Stimulated activated CD4-positive, alpha-beta T cell treated with anti-CD3 and anti-CD28 coated beads, Interleukin-12 subunit alpha, Interleukin-12 subunit beta, amount 100 ng/mL, for 48 hours (primary cell): ENCODE measurements at regions not wholly inside any gene's neighbourhood (a gene's known extent, or its start where the extent isn't known, plus 50 kb on each side); places are given as distances from the start of the nearest gene placed in this dataset.
"Not testable (repeated sequence)": the region's sequence is repeated elsewhere in the genome, so short reads cannot be mapped to it uniquely, and the experiment has no call there.

ENCODE experiments used
- DNase-seq, 3 donors: peaks; one replicate each; pipeline ENCODE4 v3.0.0-alpha.2; 2020; ENCODE audit warnings: low read depth in 2 of 3, low spot score in 1 of 3

GRCh38 chr1:143905214-143906179, 66.3 kb downstream of the FAM72C start:
- peak in 2 of 3 donors; percentile 11 to 12 for DNase-seq

- DNase-seq = not testable (repeated sequence)
Observed at GRCh38 chr1:143904622-143904979, 67.2 kb downstream of the FAM72C start.

- not testable (repeated sequence) for DNase-seq
Observed at GRCh38 chr1:143903899-143904621, 67.7 kb downstream of the FAM72C start.

GRCh38 chr1:143896377-143896776, 75.4 kb downstream of the FAM72C start:
- not testable (repeated sequence) for DNase-seq

GRCh38 chr1:143884932-143885574, 86.7 kb downstream of the FAM72C start:
- DNase-seq = peak; percentile 42 to 60 (median 59)

GRCh38 chr1:143884532-143884931, 87.3 kb downstream of the FAM72C start:
- peak; percentile 17 to 43 (median 24) for DNase-seq

GRCh38 chr1:143879757-143880536, 91.8 kb downstream of the FAM72C start:
- not testable (repeated sequence) for DNase-seq

- DNase-seq = not testable (repeated sequence)
Observed at GRCh38 chr1:143875947-143876346, 95.8 kb downstream of the FAM72C start.

- DNase-seq = not testable (repeated sequence)
Observed at GRCh38 chr1:143874625-143875024, 97.2 kb downstream of the FAM72C start.

- DNase-seq = not testable (repeated sequence)
Observed at GRCh38 chr1:143873650-143874049, 98.1 kb downstream of the FAM72C start.

GRCh38 chr1:143870388-143870787, 101.4 kb downstream of the FAM72C start:
- DNase-seq = not testable (repeated sequence)

- DNase-seq = not testable (repeated sequence)
Observed at GRCh38 chr1:143867590-143868220, 104.1 kb downstream of the FAM72C start.

- not testable (repeated sequence) for DNase-seq
Observed at GRCh38 chr1:143863901-143864520, 107.8 kb downstream of the FAM72C start.

GRCh38 chr1:143862722-143863121, 109.1 kb downstream of the FAM72C start:
- DNase-seq = not testable (repeated sequence)

GRCh38 chr1:143861306-143861705, 110.5 kb downstream of the FAM72C start:
- not testable (repeated sequence) for DNase-seq

GRCh38 chr1:143855867-143856266, 115.9 kb downstream of the FAM72C start:
- not testable (repeated sequence) for DNase-seq

GRCh38 chr1:143854069-143854468, 117.7 kb downstream of the FAM72C start:
- not testable (repeated sequence) for DNase-seq

- not testable (repeated sequence) for DNase-seq
Observed at GRCh38 chr1:143850637-143851036, 121.1 kb downstream of the FAM72C start.

GRCh38 chr1:143848859-143849258, 122.9 kb downstream of the FAM72C start:
- not testable (repeated sequence) for DNase-seq

GRCh38 chr1:143845193-143845592, 126.6 kb downstream of the FAM72C start:
- DNase-seq = not testable (repeated sequence)
